Activated CD4-positive, alpha-beta T cell treated with anti-CD3 and anti-CD28 coated beads for 4 hours (primary cell): ENCODE measurements at regions not wholly inside any gene's neighbourhood (a gene's known extent, or its start where the extent isn't known, plus 50 kb on each side); places are given as distances from the start of the nearest gene placed in this dataset.

Experiments
- DNase-seq, 2 donors: peaks; one replicate each; pipeline ENCODE4 v3.0.0-alpha.2; 2020

- no peak for DNase-seq
Measured at GRCh38 chr1:227449741-227450441, 113.5 kb upstream of the ZNF678 start.

- DNase-seq, result peak in 1 of 2 donors; percentile 3
Measured at GRCh38 chr1:227449051-227449450, 114.3 kb upstream of the ZNF678 start.

- DNase-seq, result no peak
Measured at GRCh38 chr1:227447531-227447990, 115.8 kb upstream of the ZNF678 start.

GRCh38 chr1:227445746-227446145, 117.6 kb upstream of the ZNF678 start:
- no peak for DNase-seq

- no peak for DNase-seq
Measured at GRCh38 chr1:227445092-227445674, 118.2 kb upstream of the ZNF678 start.

GRCh38 chr1:227440182-227440581, 121.9 kb upstream of the CDC42BPA start:
- no peak for DNase-seq

GRCh38 chr1:227437495-227438008, 119.3 kb upstream of the CDC42BPA start:
- DNase-seq, result no peak

- DNase-seq, result no peak
Measured at GRCh38 chr1:227434808-227435444, 116.6 kb upstream of the CDC42BPA start.

- no peak for DNase-seq
Measured at GRCh38 chr1:227433663-227434341, 115.5 kb upstream of the CDC42BPA start.

- DNase-seq, result no peak
Measured at GRCh38 chr1:227432981-227433380, 114.7 kb upstream of the CDC42BPA start.

GRCh38 chr1:227432181-227432535, 113.9 kb upstream of the CDC42BPA start:
- no peak for DNase-seq

GRCh38 chr1:227429447-227430359, 111.4 kb upstream of the CDC42BPA start:
- no peak for DNase-seq

GRCh38 chr1:227428803-227429202, 110.5 kb upstream of the CDC42BPA start:
- no peak for DNase-seq

GRCh38 chr1:227427411-227427810, 109.1 kb upstream of the CDC42BPA start:
- no peak for DNase-seq

GRCh38 chr1:227424953-227425352, 106.7 kb upstream of the CDC42BPA start:
- no peak for DNase-seq

GRCh38 chr1:227424159-227424680, 105.9 kb upstream of the CDC42BPA start:
- DNase-seq, result no peak

GRCh38 chr1:227422581-227422980, 104.3 kb upstream of the CDC42BPA start:
- no peak for DNase-seq

GRCh38 chr1:227420147-227420546, 101.9 kb upstream of the CDC42BPA start:
- no peak for DNase-seq

- no peak for DNase-seq
Measured at GRCh38 chr1:227417756-227418480, 99.6 kb upstream of the CDC42BPA start.

GRCh38 chr1:227416156-227416830, 98.0 kb upstream of the CDC42BPA start:
- DNase-seq, result no peak
